Ovary (tissue), 7 donors: ENCODE measurements at regions not wholly inside any gene's neighbourhood (a gene's known extent, or its start where the extent isn't known, plus 50 kb on each side); places are given as distances from the start of the nearest gene placed in this dataset.

Experiments
- DNase-seq, 5 donors: peaks; one replicate each; pipeline ENCODE4 v3.0.0-alpha.2; 2019 to 2020
- H3K27ac ChIP-seq, 2 donors: fragments of 200-600 bp; one replicate each; pipeline versions ENCODE4 v1.5.1 to v1.8.0; 2019 to 2022
- H3K27me3 ChIP-seq: fragments of 200-600 bp; one replicate; pipeline ENCODE4 v1.8.0; 2022
- H3K36me3 ChIP-seq: fragments of 200-600 bp; sonication (generic); one replicate; pipeline ENCODE4 v1.5.1; 2019
- H3K4me1 ChIP-seq: one replicate; pipeline ENCODE4 v1.8.1; 2013; ENCODE audit warnings: mild to moderate bottlenecking, moderate library complexity; ENCODE audit not compliant: insufficient read depth
- H3K4me3 ChIP-seq: fragments of 200-600 bp; sonication (generic); one replicate; pipeline ENCODE4 v1.5.1; 2017
- H3K9me3 ChIP-seq, 2 donors: fragments of 200-600 bp in 1 of 2; sonication (generic) in 1 of 2; one replicate each; pipeline versions ENCODE4 v1.5.1 to v1.8.1; 2013 to 2019; ENCODE audit warnings: mild to moderate bottlenecking in 1 of 2, moderate library complexity in 1 of 2
- CTCF ChIP-seq, 3 donors: fragments of 450-650 bp in 2 of 3; fragments of 200-600 bp in 1 of 3; IDR thresholded peaks; one replicate each; pipeline versions ENCODE4 v1.5.1 to v1.8.0; 2016 to 2022; ENCODE audit warnings: antibody characterized with exemption in 3 of 3, mild to moderate bottlenecking in 1 of 3
- EP300 ChIP-seq: sonication (generic); formaldehyde crosslinking; IDR thresholded peaks from one replicate; pipeline ENCODE4 v1.6.1; 2017; ENCODE audit warnings: antibody characterized with exemption
- POLR2A ChIP-seq: fragments of 450-650 bp; IDR thresholded peaks from one replicate; pipeline ENCODE4 v1.6.1; 2017; ENCODE audit warnings: antibody characterized with exemption, mild to moderate bottlenecking, moderate library complexity
- WGBS, 3 donors: extraction: QIAGEN DNeasy Blood & Tissue Kit in 1 of 3; methylation state at CpG; one replicate each; pipeline versions ENCODE4 v1.1.5 to v1.1.7; 2013 to 2017; 5-methylcytosine and 5-hydroxymethylcytosine counted together
- intact Hi-C, 4 donors: fragments of 100-400 bp; cut with DNase I; formaldehyde crosslinking; loops; one replicate each; pipeline versions ENCODE4 v1.11.0 to v1.15.1; 2022 to 2023
- donor health status: DM: no; HTN: no; CAD: no; lungs with moderate emphysema.
- donor health status: DM: no; HTN: no; CAD: no.
- donor health status: Bipolar disorder and iron deficiency.
- donor health status: DM: no; HTN: no; CAD: no.
- donor health status: DM: yes; HTN: yes; CAD: no.

- H3K4me3 ChIP-seq, result no peak overlapping the region
- H3K27me3 ChIP-seq, result no peaks in the 10 kb centered on the region
- DNase-seq, result no peak
- WGBS, 3 donors, result 94 to 95% (median 94%) methylated on average over 2 of the region's 2 CpGs
- no peaks in the 10 kb centered on the region for H3K4me1 ChIP-seq
- H3K27ac ChIP-seq, result no peak overlapping the region
- intact Hi-C loops, result no loop called here
- no peaks in the 10 kb centered on the region for H3K36me3 ChIP-seq
- TF ChIP-seq POLR2A, result no peak
- TF ChIP-seq CTCF (IDR thresholded peaks at IDR 0.05), result no peak
- no peak for TF ChIP-seq EP300
- no peaks in the 10 kb centered on the region for H3K9me3 ChIP-seq
Measured at GRCh38 chr6:63425493-63425892, 105.7 kb upstream of the LGSN start.

GRCh38 chr6:63426844-63427243, 107.1 kb upstream of the LGSN start:
- no peak for TF ChIP-seq EP300
- TF ChIP-seq POLR2A, result no peak
- TF ChIP-seq CTCF (IDR thresholded peaks at IDR 0.05), result no peak
- H3K36me3 ChIP-seq, result no peaks in the 10 kb centered on the region
- no peak for DNase-seq
- no peaks in the 10 kb centered on the region for H3K9me3 ChIP-seq
- no peaks in the 10 kb centered on the region for H3K4me1 ChIP-seq
- WGBS, 3 donors, result 87 to 90% (median 90%) methylated on average over 3 of the region's 3 CpGs
- no peak overlapping the region for H3K27ac ChIP-seq
- no peak overlapping the region for H3K4me3 ChIP-seq
- intact Hi-C loops, result no loop called here
- H3K27me3 ChIP-seq, result no peaks in the 10 kb centered on the region

GRCh38 chr6:63427951-63428350, 108.2 kb upstream of the LGSN start:
- Histone ChIP-seq H3K9me3 (no peaks in the 10 kb centered on the region), H3K27me3 (no peaks in the 10 kb centered on the region), H3K4me3 (no peak overlapping the region), H3K4me1 (no peaks in the 10 kb centered on the region), H3K27ac (no peak overlapping the region), H3K36me3 (no peaks in the 10 kb centered on the region)
- DNase-seq, result no peak
- 64 to 69% (median 68%) methylated on average over 2 of the region's 2 CpGs for WGBS, 3 donors
- intact Hi-C loops, result no loop called here
- no peak for TF ChIP-seq CTCF (IDR thresholded peaks at IDR 0.05)
- TF ChIP-seq EP300, result no peak
- no peak for TF ChIP-seq POLR2A

GRCh38 chr6:63430985-63431519, 111.3 kb upstream of the LGSN start:
- WGBS, 3 donors, result 69 to 78% (median 73%) methylated on average over 2 of the region's 2 CpGs
- intact Hi-C loops, result no loop called here
- no peak for TF ChIP-seq POLR2A
- no peak for TF ChIP-seq EP300
- H3K27ac ChIP-seq, result no peak overlapping the region
- no peaks in the 10 kb centered on the region for H3K36me3 ChIP-seq
- no peaks in the 10 kb centered on the region for H3K9me3 ChIP-seq
- H3K27me3 ChIP-seq, result no peaks in the 10 kb centered on the region
- H3K4me1 ChIP-seq, result no peaks in the 10 kb centered on the region
- no peak overlapping the region for H3K4me3 ChIP-seq
- no peak for DNase-seq

GRCh38 chr6:63434943-63435342, 115.2 kb upstream of the LGSN start:
- no peak overlapping the region for H3K4me3 ChIP-seq
- no peak for DNase-seq
- H3K27ac ChIP-seq, result no peak overlapping the region
- H3K27me3 ChIP-seq, result no peaks in the 10 kb centered on the region
- H3K36me3 ChIP-seq, result no peaks in the 10 kb centered on the region
- TF ChIP-seq POLR2A (no peak), EP300 (no peak), CTCF (IDR thresholded peaks at IDR 0.05) (no peak)
- H3K9me3 ChIP-seq, result no peaks in the 10 kb centered on the region
- intact Hi-C loops, result no loop called here
- 20 to 43% (median 24%) methylated on average over 3 of the region's 3 CpGs for WGBS, 3 donors
- H3K4me1 ChIP-seq, result no peaks in the 10 kb centered on the region
